HL-60 (cell line): ENCODE measurements at regions not wholly inside any gene's neighbourhood (a gene's known extent, or its start where the extent isn't known, plus 50 kb on each side); places are given as distances from the start of the nearest gene placed in this dataset.

Experiments used
- DNase-seq, 2 experiments: peaks; one replicate each; pipeline ENCODE4 v3.0.0-alpha.2; 2010 to 2020; ENCODE audit warnings: low read depth in 1 of 2, low spot score in 1 of 2
- H3K27ac ChIP-seq: fragments of 250-450 bp; sonication (Bioruptor Pico); replicated peaks from 2 replicates; pipeline ENCODE4 v1.5.1; 2020; ENCODE audit warnings: mild to moderate bottlenecking, moderate library complexity
- H3K27me3 ChIP-seq: fragments of 250-450 bp; sonication (Bioruptor Pico); 2 replicates; pipeline ENCODE4 v1.5.1; 2021; ENCODE audit warnings: mild to moderate bottlenecking, moderate library complexity; ENCODE audit not compliant: insufficient read depth, poor library complexity, severe bottlenecking
- H3K4me3 ChIP-seq: replicated peaks from 2 replicates; pipeline ENCODE4 v1.5.1; 2011; ENCODE audit warnings: mild to moderate bottlenecking, control low read depth, low read length; ENCODE audit not compliant: insufficient read depth
- CTCF ChIP-seq: IDR thresholded peaks from one replicate; pipeline ENCODE4 v1.5.1; 2011; ENCODE audit warnings: low read length, control low read depth, inconsistent platforms; ENCODE audit not compliant: insufficient read depth
- GABPA ChIP-seq: IDR thresholded peaks from 2 replicates; pipeline ENCODE4 v1.6.1; 2012; ENCODE audit warnings: low read depth
- POLR2AphosphoS5 ChIP-seq: IDR thresholded peaks from 2 replicates; pipeline ENCODE4 v1.6.1; 2012; ENCODE audit warnings: low read depth
- REST ChIP-seq: IDR thresholded peaks from 2 replicates; pipeline ENCODE4 v1.6.1; 2012; ENCODE audit warnings: low read depth; ENCODE audit not compliant: insufficient replicate concordance
- SPI1 ChIP-seq: IDR thresholded peaks from 2 replicates; pipeline ENCODE4 v1.6.1; 2012; ENCODE audit warnings: low read depth, mild to moderate bottlenecking, borderline replicate concordance

- no peak overlapping the region for H3K4me3 ChIP-seq
- no peak overlapping the region for H3K27ac ChIP-seq
- H3K27me3 ChIP-seq, result no peaks in the 10 kb centered on the region
- no peak for DNase-seq
- TF ChIP-seq POLR2AphosphoS5, result no peak
- TF ChIP-seq SPI1, result no peak
These were observed 1242.1 kb downstream of the PLA2G4A start for GRCh38 chr1:188070848-188071247.

- no peaks in the 10 kb centered on the region for H3K27me3 ChIP-seq
- H3K27ac ChIP-seq, result no peak overlapping the region
- TF ChIP-seq POLR2AphosphoS5, result no peak
- no peak for TF ChIP-seq REST
- no peak for TF ChIP-seq SPI1
- TF ChIP-seq CTCF, result no peak
- TF ChIP-seq GABPA, result no peak
- DNase-seq, result no peak
- H3K4me3 ChIP-seq, result no peak overlapping the region
These were observed 1260.3 kb downstream of the PLA2G4A start for GRCh38 chr1:188089015-188089414.

- DNase-seq, result no peak
- H3K27ac ChIP-seq, result no peak overlapping the region
- TF ChIP-seq REST, result no peak
- TF ChIP-seq SPI1, result no peak
- TF ChIP-seq POLR2AphosphoS5, result no peak
- no peak for TF ChIP-seq GABPA
- no peak for TF ChIP-seq CTCF
- H3K27me3 ChIP-seq, result no peaks in the 10 kb centered on the region
- no peak overlapping the region for H3K4me3 ChIP-seq
These were observed 1260.7 kb downstream of the PLA2G4A start for GRCh38 chr1:188089461-188089860.

GRCh38 chr1:188096521-188096920 is 1267.8 kb downstream of the PLA2G4A start:
- no peaks in the 10 kb centered on the region for H3K27me3 ChIP-seq
- no peak for DNase-seq
- no peak overlapping the region for H3K27ac ChIP-seq
- no peak overlapping the region for H3K4me3 ChIP-seq
- TF ChIP-seq POLR2AphosphoS5, result no peak

GRCh38 chr1:188117436-188117835 is 1288.7 kb downstream of the PLA2G4A start:
- TF ChIP-seq POLR2AphosphoS5, result no peak
- TF ChIP-seq GABPA, result no peak
- no peak for TF ChIP-seq CTCF
- TF ChIP-seq SPI1, result no peak
- no peak for TF ChIP-seq REST
- DNase-seq, result no peak
- Histone ChIP-seq H3K4me3 (no peak overlapping the region), H3K27ac (no peak overlapping the region), H3K27me3 (no peaks in the 10 kb centered on the region)
